IMR-90 (cell line): ENCODE measurements at regions not wholly inside any gene's neighbourhood (a gene's known extent, or its start where the extent isn't known, plus 50 kb on each side); places are given as distances from the start of the nearest gene placed in this dataset.

Experiments
- ATAC-seq: fragments of 200-7000 bp; cut with Tn5 transposase; 2 replicates; pipeline ENCODE4 v1.9.1; 2020; ENCODE audit warnings: low read depth, mild to moderate bottlenecking, moderate library complexity
- BruUV-seq: library from RNA; stranded (reverse); fragments of 400-500 nt; replicated peaks from 2 replicates; lab custom pipeline; 2021; lab: Mats Ljungman, UMichigan
- CTCF ChIA-PET: fragments of 300-600 bp; formaldehyde crosslinking; extraction: SDS; loops from one replicate; lab custom pipeline; 2021; ENCODE audit warnings: antibody characterized with exemption; lab: Yijun Ruan, JAX
- POLR2A ChIA-PET: fragments of 300-600 bp; sonication (Branson Sonifier 250); formaldehyde crosslinking; loops from one replicate; lab custom pipeline; 2022; ENCODE audit warnings: antibody characterized with exemption; ENCODE audit not compliant: unreplicated experiment; lab: Charles Lee
- DNase-seq: peaks from one replicate; pipeline ENCODE4 v3.0.0; 2013
- H2AFZ ChIP-seq: replicated peaks from 2 replicates; pipeline ENCODE3; 2013; ENCODE audit warnings: low read length, mild to moderate bottlenecking; ENCODE audit not compliant: poor library complexity
- H2AK5ac ChIP-seq: 2 replicates; pipeline ENCODE4 v1.6.1; 2013; ENCODE audit warnings: low read depth, low read length, inconsistent platforms
- H2AK9ac ChIP-seq: replicated peaks from 2 replicates; pipeline ENCODE3; 2013; ENCODE audit warnings: mild to moderate bottlenecking, low read depth, low read length, moderate library complexity; ENCODE audit not compliant: poor library complexity
- H2BK120ac ChIP-seq: 2 replicates; pipeline ENCODE4 v1.6.1; 2013; ENCODE audit warnings: low read depth, low read length, inconsistent platforms
- H2BK15ac ChIP-seq: 3 replicates; pipeline ENCODE4 v1.6.1; 2013; ENCODE audit warnings: low read depth, low read length, inconsistent platforms
- H2BK20ac ChIP-seq: 2 replicates; pipeline ENCODE4 v1.6.1; 2013; ENCODE audit warnings: low read depth, mild to moderate bottlenecking, inconsistent platforms, low read length, moderate library complexity
- H2BK5ac ChIP-seq: 2 replicates; pipeline ENCODE4 v1.6.1; 2013; ENCODE audit warnings: mild to moderate bottlenecking, low read depth, low read length, inconsistent platforms; ENCODE audit not compliant: poor library complexity, severe bottlenecking
- H3K14ac ChIP-seq: replicated peaks from 2 replicates; pipeline ENCODE4 v1.6.1; 2013; ENCODE audit warnings: low read depth, low read length, inconsistent platforms
- H3K18ac ChIP-seq: 2 replicates; pipeline ENCODE4 v1.6.1; 2013; ENCODE audit warnings: low read depth, low read length, control low read depth
- H3K23ac ChIP-seq: 2 replicates; pipeline ENCODE4 v1.6.1; 2013; ENCODE audit warnings: low read depth, low read length, inconsistent platforms
- H3K27ac ChIP-seq: 2 replicates; pipeline ENCODE4 v1.5.1; 2013; ENCODE audit warnings: mild to moderate bottlenecking, control low read depth, low read length; ENCODE audit not compliant: insufficient read depth
- H3K27me3 ChIP-seq: 2 replicates; pipeline ENCODE4 v1.6.1; 2013; ENCODE audit warnings: low read length; ENCODE audit not compliant: control insufficient read depth, insufficient read depth
- H3K36me3 ChIP-seq: 2 replicates; pipeline ENCODE4 v1.6.1; 2013; ENCODE audit warnings: low read length, mixed read lengths; ENCODE audit not compliant: control insufficient read depth, insufficient read depth
- H3K4ac ChIP-seq: 2 replicates; pipeline ENCODE4 v1.6.1; 2013; ENCODE audit warnings: low read depth, low read length, inconsistent platforms
- H3K4me1 ChIP-seq: 2 replicates; pipeline ENCODE4 v1.6.1; 2013; ENCODE audit warnings: low read length, mixed read lengths; ENCODE audit not compliant: control insufficient read depth, insufficient read depth
- H3K4me2 ChIP-seq: 2 replicates; pipeline ENCODE4 v1.6.1; 2013; ENCODE audit warnings: low read depth, mild to moderate bottlenecking, control low read depth, low read length, moderate library complexity
- H3K4me3 ChIP-seq: 2 replicates; pipeline ENCODE4 v1.5.1; 2013; ENCODE audit warnings: low read depth, mild to moderate bottlenecking, control low read depth, low read length, moderate library complexity; ENCODE audit not compliant: insufficient read depth
- H3K56ac ChIP-seq: 2 replicates; pipeline ENCODE4 v1.6.1; 2013; ENCODE audit warnings: low read length, inconsistent platforms; ENCODE audit not compliant: insufficient read depth; ENCODE audit errors: extremely low read depth
- H3K79me1 ChIP-seq, 2 experiments: 2 replicates each; pipeline ENCODE4 v1.6.1; 2013; ENCODE audit warnings: low read length in 2 of 2, inconsistent platforms in 1 of 2, low read depth in 1 of 2
- H3K9ac ChIP-seq: 2 replicates; pipeline ENCODE4 v1.6.1; 2013; ENCODE audit warnings: low read depth, low read length, control low read depth
- H3K9me1 ChIP-seq: 2 replicates; pipeline ENCODE4 v1.6.1; 2013; ENCODE audit warnings: low read length, inconsistent platforms; ENCODE audit not compliant: insufficient read depth
- H3K9me3 ChIP-seq: 2 replicates; pipeline ENCODE4 v1.6.1; 2013; ENCODE audit warnings: low read length; ENCODE audit not compliant: control insufficient read depth, insufficient read depth
- H4K20me1 ChIP-seq: 2 replicates; pipeline ENCODE4 v1.6.1; 2013; ENCODE audit warnings: low read length, inconsistent platforms; ENCODE audit not compliant: insufficient read depth
- H4K5ac ChIP-seq: 2 replicates; pipeline ENCODE4 v1.6.1; 2013; ENCODE audit warnings: mild to moderate bottlenecking, low read depth, low read length, control low read depth
- H4K8ac ChIP-seq, 2 experiments: 2 replicates each; pipeline ENCODE4 v1.6.1; 2013; ENCODE audit warnings: low read depth in 2 of 2, low read length in 2 of 2, control low read depth in 1 of 2, inconsistent platforms in 1 of 2
- H4K91ac ChIP-seq: 2 replicates; pipeline ENCODE4 v1.6.1; 2013; ENCODE audit warnings: low read depth, low read length, inconsistent platforms; ENCODE audit not compliant: insufficient read depth
- BHLHE40 ChIP-seq: fragments of 150-350 bp; IDR thresholded peaks from 2 replicates; pipeline ENCODE4 v1.6.1; 2016; ENCODE audit warnings: mild to moderate bottlenecking, low read depth, low read length
- CEBPB ChIP-seq: IDR thresholded peaks from 2 replicates; pipeline ENCODE4 v1.6.1; 2012; ENCODE audit warnings: low read depth, low read length, improper control_type of control experiment
- CHD1 ChIP-seq: IDR thresholded peaks from 2 replicates; pipeline ENCODE4 v1.6.1; 2012; ENCODE audit warnings: low read depth, low read length, improper control_type of control experiment
- CTCF ChIP-seq: conservative IDR thresholded peaks from 2 replicates; pipeline ENCODE4 v1.5.1; 2012; ENCODE audit warnings: mild to moderate bottlenecking, low read depth, low read length, improper control_type of control experiment
- ELK1 ChIP-seq: fragments of 150-350 bp; IDR thresholded peaks from 2 replicates; pipeline ENCODE4 v1.6.1; 2016; ENCODE audit warnings: low read depth, mild to moderate bottlenecking, low read length, moderate library complexity, borderline replicate concordance
- FOS ChIP-seq: fragments of 150-350 bp; IDR thresholded peaks from 2 replicates; pipeline ENCODE4 v1.6.1; 2016; ENCODE audit warnings: low read depth, low read length
- MAFK ChIP-seq: IDR thresholded peaks from 2 replicates; pipeline ENCODE4 v1.6.1; 2012; ENCODE audit warnings: low read depth, low read length, improper control_type of control experiment
- MAZ ChIP-seq: IDR thresholded peaks from 2 replicates; pipeline ENCODE4 v1.6.1; 2012; ENCODE audit warnings: low read depth, mild to moderate bottlenecking, low read length, improper control_type of control experiment, moderate library complexity, borderline replicate concordance
- MXI1 ChIP-seq: IDR thresholded peaks from 2 replicates; pipeline ENCODE4 v1.6.1; 2012; ENCODE audit warnings: low read depth, mild to moderate bottlenecking, low read length, moderate library complexity, borderline replicate concordance
- NFE2L2 ChIP-seq: fragments of 150-350 bp; IDR thresholded peaks from 2 replicates; pipeline ENCODE4 v1.6.1; 2016; ENCODE audit warnings: low read depth, mild to moderate bottlenecking, low read length
- POLR2A ChIP-seq: IDR thresholded peaks from 2 replicates; pipeline ENCODE4 v1.6.1; 2012; ENCODE audit warnings: mild to moderate bottlenecking, low read depth, low read length
- RAD21 ChIP-seq: IDR thresholded peaks from 2 replicates; pipeline ENCODE4 v1.6.1; 2012; ENCODE audit warnings: low read length, improper control_type of control experiment
- RCOR1 ChIP-seq: IDR thresholded peaks from 2 replicates; pipeline ENCODE4 v1.6.1; 2012; ENCODE audit warnings: mild to moderate bottlenecking, low read length, improper control_type of control experiment; ENCODE audit not compliant: insufficient replicate concordance
- RFX5 ChIP-seq: IDR thresholded peaks from 2 replicates; pipeline ENCODE4 v1.8.0; 2012; ENCODE audit warnings: low read depth, mild to moderate bottlenecking, low read length, moderate library complexity
- SMC3 ChIP-seq: fragments of 150-350 bp; IDR thresholded peaks from 2 replicates; pipeline ENCODE4 v1.6.1; 2016; ENCODE audit warnings: low read depth, mild to moderate bottlenecking, antibody characterized with exemption, low read length, moderate library complexity
- USF2 ChIP-seq: fragments of 150-350 bp; IDR thresholded peaks from 2 replicates; pipeline ENCODE4 v1.6.1; 2017; ENCODE audit warnings: mild to moderate bottlenecking, antibody characterized with exemption, low read length, low read depth
- WGBS, 2 experiments: methylation state at CpG; one replicate each; pipeline versions ENCODE4 v1.1.5 to v1.1.7; 2013; ENCODE audit warnings: missing lambda C conversion rate in 2 of 2; ENCODE audit not compliant: insufficient read length in 1 of 2; ENCODE audit errors: extremely low coverage in 2 of 2; 5-methylcytosine and 5-hydroxymethylcytosine counted together
- dilution Hi-C: fragments of 300-500 bp; cut with HindIII; formaldehyde crosslinking; loops from one replicate; pipeline ENCODE4 v1.14.3; 2018; ENCODE audit warnings: low sequenced_read_pairs; ENCODE audit not compliant: unreplicated experiment
- in situ Hi-C: fragments of 300-500 bp; cut with MboI; formaldehyde crosslinking; loops from 3 replicates; pipeline ENCODE4 v1.14.3; 2019; ENCODE audit warnings: low sequenced_read_pairs, inconsistent platforms, mixed read lengths
- intact Hi-C: fragments of 100-400 bp; cut with micrococcal nuclease; formaldehyde crosslinking; loops from 2 replicates; pipeline ENCODE4 v1.10.0; 2022

- Histone ChIP-seq H2AK5ac (no peak overlapping the region), H3K4me1 (no peaks in the 10 kb centered on the region), H2BK5ac (no peak overlapping the region), H2AFZ (no peak overlapping the region), H4K5ac (no peak overlapping the region), H3K4me2 (no peak overlapping the region), H3K4ac (no peak overlapping the region), H3K9me3 (no peaks in the 10 kb centered on the region), H3K36me3 (no peaks in the 10 kb centered on the region), H4K20me1 (no peaks in the 10 kb centered on the region), H3K23ac (no peak overlapping the region), H3K9ac (no peak overlapping the region), H3K56ac (no peak overlapping the region), H3K14ac (no peak overlapping the region), H3K27ac (no peak overlapping the region), H2BK15ac (no peak overlapping the region), H2AK9ac (no peak overlapping the region), H3K4me3 (no peak overlapping the region), H2BK20ac (no peak overlapping the region), H2BK120ac (no peak overlapping the region), H4K8ac (no peak overlapping the region), H3K27me3 (no peaks in the 10 kb centered on the region), H3K79me1 (no peaks in the 10 kb centered on the region), H4K91ac (no peak overlapping the region), H3K9me1 (no peaks in the 10 kb centered on the region), H3K18ac (no peak overlapping the region)
- ATAC-seq, result no peak
- no TSS peak for BruUV-seq
- TF ChIP-seq CHD1 (no peak), RCOR1 (no peak), RAD21 (no peak), MAZ (no peak), BHLHE40 (no peak), MXI1 (no peak), SMC3 (no peak), ELK1 (no peak), POLR2A (no peak), NFE2L2 (no peak), USF2 (no peak), CEBPB (no peak), CTCF (no peak), RFX5 (no peak), FOS (no peak), MAFK (no peak)
- CTCF ChIA-PET, result no interaction called here
- DNase-seq, result no peak
- intact Hi-C loops, result no loop called here
- WGBS, 2 experiments, result no CpG with 5 or more reads among the region's 2 CpGs
- dilution Hi-C loops, result no loop called here
- POLR2A ChIA-PET, result no interaction called here
- in situ Hi-C loops, result no loop called here
These were observed 157.5 kb downstream of the TBX18 start for GRCh38 chr6:84606860-84607259.
